ENCODE measurements at regions not wholly inside any gene's neighbourhood (a gene's known extent, or its start where the extent isn't known, plus 50 kb on each side); places are given as distances from the start of the nearest gene placed in this dataset.
"Not testable (repeated sequence)": the region's sequence is repeated elsewhere in the genome, so short reads cannot be mapped to it uniquely, and the experiment has no call there.

- no peak for DNase-seq
Measured at GRCh38 chr12:116361414-116362223, 84.1 kb upstream of the MED13L start.

- no peak for DNase-seq
Measured at GRCh38 chr12:116365114-116365513, 87.6 kb upstream of the MED13L start.

DNA sequence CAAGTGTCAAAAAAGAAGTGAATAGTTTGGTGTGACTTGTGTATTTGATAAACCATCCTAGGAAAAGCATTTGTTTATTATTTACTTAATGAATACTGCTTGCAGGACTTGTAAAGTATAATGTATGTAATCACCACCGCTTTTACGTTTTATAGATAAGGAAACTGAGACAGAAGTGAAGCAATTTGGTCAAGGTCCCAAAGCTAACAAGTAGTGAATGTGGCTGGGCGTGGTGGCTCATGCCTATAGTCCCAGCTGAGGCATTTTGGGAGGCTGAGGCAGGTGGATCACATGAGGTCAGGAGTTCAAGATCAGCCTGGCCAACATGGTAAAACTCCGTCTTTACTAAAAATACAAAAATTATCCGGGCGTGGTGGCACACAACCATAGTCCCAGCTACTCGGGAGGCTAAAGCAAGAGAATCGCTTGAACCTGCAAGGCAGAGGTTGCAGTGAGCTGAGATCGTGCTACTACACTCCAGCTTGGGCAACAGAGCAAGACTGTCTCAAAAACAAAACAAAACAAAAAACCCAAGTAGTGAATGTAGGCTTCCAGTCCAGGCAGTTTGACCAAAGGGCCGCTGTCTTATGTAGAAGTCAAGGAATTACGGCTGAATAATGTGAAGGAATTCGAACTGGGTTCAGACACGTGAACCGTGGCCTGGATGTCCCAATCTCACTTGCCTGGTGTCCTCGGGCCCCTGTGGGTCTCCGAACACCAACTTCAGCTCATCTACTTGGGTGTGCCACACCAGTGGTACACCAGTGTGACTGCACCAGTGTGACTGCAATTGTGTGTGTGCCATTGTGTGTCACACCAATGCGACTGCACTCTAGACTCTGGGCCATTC lies 88.3 kb upstream of the MED13L start:
- no peak for DNase-seq

- DNase-seq, result no peak
Measured at GRCh38 chr12:116366456-116366776, 88.9 kb upstream of the MED13L start.

DNA sequence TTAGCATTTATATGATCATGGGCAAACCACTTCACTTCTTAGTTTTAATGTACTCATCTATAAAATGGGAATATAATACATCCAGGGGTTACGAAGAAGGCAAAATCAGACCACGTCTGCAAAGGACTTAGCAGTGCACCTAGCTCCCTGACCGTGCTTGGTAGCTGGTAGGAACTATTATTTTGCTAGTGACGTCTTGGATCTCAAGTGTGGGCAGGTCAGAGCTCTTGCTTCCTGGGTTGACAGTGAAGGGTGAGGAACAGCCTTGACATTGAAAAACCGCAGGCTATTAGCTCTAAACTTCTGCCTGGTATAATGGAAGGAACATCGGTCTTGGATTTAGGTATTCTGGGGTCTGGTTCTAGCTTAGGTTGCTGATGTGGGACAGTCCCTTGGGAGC lies 89.3 kb upstream of the MED13L start:
- no peak for DNase-seq

GRCh38 chr12:116368196-116369194 lies 91.0 kb upstream of the MED13L start:
- no peak for DNase-seq

DNA sequence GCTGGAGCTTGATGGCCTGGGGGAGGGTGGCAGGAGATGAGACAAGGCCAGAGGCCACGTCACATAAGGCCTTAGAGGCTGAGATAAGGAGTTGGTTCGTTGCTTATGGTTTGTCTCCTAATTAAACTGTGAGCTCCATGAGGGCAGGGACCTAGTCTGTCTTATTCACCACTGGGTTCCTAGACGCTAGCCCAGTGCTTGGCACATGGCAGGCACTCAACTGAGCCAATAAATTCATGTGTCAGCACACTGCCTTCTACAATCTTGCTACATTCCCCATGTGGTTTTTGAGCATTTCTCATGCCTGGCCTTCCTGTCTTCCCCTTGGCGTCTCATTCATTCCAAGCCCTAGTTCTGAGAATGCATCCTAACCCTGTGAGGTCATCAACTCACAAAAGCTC lies 92.5 kb upstream of the MED13L start:
- DNase-seq, result no peak

- DNase-seq, result no peak
Measured at GRCh38 chr12:116370886-116371580, 93.5 kb upstream of the MED13L start.

- no peak for DNase-seq
Measured at GRCh38 chr12:116372815-116373214, 95.3 kb upstream of the MED13L start.

DNA sequence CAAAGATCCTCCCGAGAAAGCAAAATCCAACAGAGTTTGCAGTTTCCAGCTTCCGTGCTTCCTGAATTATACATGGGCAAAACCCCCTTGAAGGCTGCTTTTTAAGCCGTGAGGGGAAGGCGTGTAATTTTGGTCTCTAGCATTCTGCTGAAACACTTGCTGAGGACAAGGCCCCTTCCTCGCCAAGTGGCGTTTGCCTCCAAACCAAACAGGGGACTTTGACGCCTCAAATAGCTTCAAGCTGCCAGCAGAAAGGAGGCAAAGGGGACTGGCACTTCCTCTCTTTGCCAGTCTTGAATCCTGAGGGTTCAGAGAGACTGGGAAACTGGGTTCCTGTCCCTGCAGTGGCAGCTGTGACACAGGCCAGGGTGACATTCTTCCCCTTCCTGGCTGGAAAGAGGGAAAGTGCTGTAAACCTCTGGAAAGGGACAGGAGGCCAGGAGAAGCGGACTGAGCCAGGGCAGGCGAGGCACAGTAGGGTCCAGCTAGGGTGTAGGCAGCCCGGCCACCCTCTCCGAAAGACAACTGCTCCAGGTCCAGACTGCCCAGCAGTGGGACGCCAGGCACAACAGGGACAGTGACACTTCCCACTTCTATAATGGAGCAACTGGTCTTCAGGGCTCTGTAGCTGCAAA lies 96.2 kb upstream of the MED13L start:
- DNase-seq, result no peak

GRCh38 chr12:116374207-116374606 lies 96.7 kb upstream of the MED13L start:
- DNase-seq, result no peak

DNA sequence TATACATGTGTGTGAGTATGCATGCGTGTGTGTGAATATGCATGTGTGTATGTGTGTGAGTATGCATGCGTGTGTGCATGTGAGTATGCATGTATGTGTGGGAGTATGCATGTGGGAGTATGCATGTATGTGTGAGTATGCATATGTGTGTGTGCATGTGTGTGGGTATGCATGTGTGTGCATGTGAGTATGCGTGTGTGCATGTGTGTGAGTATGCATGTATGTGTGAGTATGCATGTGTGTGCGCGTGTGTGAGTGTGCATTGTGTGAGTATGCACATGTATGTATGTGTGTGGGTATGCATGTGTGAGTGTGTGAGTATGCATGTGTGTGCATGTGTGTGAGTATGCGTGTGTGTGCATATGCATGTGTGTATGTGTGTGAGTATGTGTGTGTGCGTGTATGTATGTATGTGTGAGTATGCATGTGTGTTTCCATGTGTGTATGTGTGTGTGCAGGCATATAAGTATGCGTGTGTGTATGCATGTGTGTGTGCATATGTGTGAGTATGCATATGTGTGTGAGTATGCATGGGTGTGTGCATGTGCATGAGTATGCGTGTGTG lies 97.9 kb upstream of the MED13L start:
- DNase-seq, result no peak

GRCh38 chr12:116376354-116377193 lies 99.1 kb upstream of the MED13L start:
- DNase-seq, result no peak

DNA sequence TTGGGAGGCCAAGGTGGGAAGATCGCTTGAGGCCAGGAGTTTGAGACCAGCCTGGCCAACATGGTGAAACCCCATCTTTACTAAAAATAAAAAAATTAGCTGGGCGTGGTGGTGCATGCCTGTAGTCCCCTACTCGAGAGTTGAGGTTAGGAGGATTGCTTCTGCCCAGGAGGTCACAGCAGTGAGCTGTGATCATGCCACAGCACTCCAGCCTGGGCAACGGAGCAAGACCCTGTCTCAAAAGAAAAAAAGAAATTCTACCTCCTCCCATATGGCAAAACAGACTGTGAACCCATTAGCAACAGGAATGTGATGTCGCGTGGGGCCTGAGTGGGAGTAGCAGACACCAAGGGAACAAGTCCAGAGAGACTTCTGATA lies 99.7 kb upstream of the MED13L start:
- not testable (repeated sequence) for DNase-seq

- DNase-seq, result no peak
Measured at GRCh38 chr12:116378002-116378401, 100.5 kb upstream of the MED13L start.

- DNase-seq, result no peak
Measured at GRCh38 chr12:116380108-116380507, 102.6 kb upstream of the MED13L start.

DNA sequence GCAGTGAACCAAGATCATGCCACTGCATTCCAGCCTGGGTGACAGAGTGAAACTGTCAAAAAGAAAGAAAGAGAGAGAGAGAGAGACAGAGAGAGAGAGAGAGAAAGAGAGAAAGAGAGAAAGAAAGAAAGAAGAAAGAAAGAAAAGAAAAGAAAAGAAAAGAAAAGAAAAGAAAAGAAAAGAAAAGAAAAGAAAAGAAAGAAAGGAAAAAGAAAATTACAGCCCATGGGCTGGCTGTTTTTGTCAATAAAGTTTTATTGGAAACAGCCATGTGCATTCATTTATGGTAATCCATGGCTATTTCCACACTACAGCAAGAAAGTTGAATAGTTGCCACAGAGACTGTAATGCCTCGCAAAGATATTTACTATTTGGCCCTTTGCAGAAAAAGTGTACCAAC lies 103.2 kb upstream of the MED13L start:
- DNase-seq, result not testable (repeated sequence)

DNA sequence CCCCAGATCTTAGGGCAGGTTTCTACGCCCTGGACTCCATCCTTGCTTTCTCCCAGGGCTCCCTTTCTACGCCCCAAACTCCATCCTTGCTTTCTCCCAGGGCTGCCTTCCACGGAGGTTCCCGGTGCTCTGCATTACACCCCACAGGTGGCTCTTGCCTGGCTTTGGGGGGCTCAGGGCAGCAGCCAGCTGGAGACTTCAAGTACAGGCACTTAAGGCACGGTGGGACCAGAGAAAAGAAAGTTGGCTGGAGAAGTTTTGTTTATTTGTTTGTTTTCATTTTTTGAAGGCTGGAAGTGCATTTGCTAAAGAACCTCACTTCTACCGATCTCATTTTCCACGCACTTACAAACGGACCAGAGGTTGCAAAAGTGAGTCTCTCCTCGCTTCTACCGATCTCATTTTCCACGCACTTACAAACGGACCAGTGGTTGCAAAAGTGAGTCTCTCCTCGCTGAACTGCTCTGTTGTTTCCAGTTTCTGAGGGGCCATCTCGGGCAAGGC lies 103.8 kb upstream of the MED13L start:
- no peak for DNase-seq

DNA sequence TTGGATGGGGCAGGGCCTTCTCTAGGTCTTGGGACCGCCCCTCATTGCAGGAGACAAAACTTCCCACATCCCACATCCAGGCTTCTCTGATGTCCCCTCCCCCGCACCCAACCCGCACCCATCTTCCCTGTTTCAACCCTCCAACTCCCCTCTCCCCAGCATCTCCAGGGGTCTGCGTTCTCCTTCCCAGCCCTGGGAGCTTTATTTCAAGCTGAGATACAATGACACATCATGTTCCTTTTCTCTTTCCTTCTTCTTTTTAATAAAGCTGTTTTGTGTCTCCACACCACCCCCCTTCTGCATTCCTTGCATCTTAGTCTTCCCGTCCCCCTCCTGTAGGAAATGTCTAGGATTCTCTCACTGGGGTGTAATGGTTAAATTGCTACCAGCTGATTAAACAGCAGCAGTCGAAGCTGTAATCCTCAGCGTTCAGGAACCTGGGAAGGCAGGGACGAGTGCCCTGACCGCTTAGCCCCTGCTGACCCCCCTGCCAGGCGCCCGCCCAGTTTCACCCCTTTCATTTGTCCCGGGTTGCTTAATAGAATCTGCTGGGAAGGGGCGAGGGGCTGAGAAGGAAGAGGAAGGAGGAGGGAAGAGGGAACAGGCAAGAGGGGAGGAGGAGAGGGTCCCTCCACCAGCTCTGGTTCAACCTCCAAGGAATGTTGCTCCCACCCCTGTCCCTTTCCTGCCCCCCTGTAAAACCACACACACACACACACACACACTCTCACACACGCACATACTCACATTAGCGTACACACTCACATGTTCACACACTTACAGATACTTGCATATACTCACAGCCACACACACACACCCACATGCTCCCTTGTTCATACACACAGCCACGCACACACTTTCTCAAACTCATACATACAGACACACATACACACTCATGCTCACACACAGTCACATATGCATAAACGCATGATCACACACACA lies 104.5 kb upstream of the MED13L start:
- DNase-seq, result no peak

All from activated CD4-positive, alpha-beta T cell treated with anti-CD3 and anti-CD28 coated beads for 1 hour (primary cell).